ENCODE measurements at regions not wholly inside any gene's neighbourhood (a gene's known extent, or its start where the extent isn't known, plus 50 kb on each side); places are given as distances from the start of the nearest gene placed in this dataset.
A peak's percentile ranks its signal among the peaks of the same experiment; 100 is the strongest.
"Not testable (repeated sequence)": the region's sequence is repeated elsewhere in the genome, so short reads cannot be mapped to it uniquely, and the experiment has no call there.

DNA sequence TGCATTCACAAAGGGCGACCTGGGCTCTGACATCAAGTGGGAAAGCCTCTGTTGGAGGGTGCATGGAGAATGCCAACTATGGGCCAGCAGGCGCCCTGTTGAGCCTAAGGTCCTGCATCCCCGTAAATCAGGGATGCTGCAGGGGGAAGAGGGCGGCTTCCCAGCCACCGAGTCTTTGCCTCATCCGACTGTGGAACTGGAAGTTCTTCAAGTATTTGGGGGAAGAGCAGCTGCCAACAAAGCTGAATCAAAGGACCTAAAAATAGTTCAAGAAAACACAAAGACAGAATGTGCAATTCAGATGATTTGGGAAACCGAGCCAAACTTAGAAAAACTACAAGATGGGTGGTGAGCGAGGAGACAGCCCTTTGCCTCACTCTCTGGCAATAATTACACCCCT, 281.1 kb upstream of the MGAT5 start:
- peak in 6 of 56 donors; percentile 4 to 17 (median 12) for DNase-seq

DNA sequence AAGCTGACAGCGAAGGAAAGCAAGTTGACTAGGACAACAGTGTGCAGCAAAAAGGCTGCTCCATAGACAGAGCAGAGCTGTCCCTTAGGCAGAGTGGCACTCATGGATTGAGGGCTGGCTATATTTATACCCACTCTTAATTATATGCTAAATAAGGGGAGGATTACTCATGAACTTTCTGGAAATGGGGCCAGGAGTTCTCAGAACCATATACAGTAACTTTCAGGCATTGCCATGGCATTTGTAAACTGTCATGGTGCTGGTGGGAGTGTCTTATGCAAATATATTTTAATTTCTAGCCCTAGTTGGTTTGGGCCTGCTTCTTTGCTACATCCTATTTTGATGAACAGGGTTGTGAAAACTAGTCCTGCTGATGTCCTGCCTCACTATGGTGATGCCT, 279.5 kb upstream of the MGAT5 start:
- no peak for DNase-seq

DNA sequence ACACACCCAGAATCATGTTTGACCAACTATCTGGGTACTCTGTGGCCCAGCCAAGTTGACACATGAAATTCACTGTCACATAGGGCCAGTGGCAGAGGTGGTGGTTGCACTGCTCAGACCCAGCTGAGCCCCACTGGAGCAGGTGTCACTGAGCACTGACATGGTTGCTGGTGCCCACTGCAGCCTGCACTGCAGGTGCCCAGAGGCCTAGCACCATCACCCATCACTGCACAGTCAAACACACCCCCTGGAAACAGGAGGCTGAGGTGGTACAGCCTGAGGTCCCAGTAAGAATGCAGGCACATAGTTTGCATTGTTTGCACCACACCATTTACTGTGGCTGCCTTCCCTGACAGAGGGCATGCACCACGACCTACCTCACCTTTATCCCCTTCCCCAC, 278.7 kb upstream of the MGAT5 start:
- DNase-seq, result no peak

DNA sequence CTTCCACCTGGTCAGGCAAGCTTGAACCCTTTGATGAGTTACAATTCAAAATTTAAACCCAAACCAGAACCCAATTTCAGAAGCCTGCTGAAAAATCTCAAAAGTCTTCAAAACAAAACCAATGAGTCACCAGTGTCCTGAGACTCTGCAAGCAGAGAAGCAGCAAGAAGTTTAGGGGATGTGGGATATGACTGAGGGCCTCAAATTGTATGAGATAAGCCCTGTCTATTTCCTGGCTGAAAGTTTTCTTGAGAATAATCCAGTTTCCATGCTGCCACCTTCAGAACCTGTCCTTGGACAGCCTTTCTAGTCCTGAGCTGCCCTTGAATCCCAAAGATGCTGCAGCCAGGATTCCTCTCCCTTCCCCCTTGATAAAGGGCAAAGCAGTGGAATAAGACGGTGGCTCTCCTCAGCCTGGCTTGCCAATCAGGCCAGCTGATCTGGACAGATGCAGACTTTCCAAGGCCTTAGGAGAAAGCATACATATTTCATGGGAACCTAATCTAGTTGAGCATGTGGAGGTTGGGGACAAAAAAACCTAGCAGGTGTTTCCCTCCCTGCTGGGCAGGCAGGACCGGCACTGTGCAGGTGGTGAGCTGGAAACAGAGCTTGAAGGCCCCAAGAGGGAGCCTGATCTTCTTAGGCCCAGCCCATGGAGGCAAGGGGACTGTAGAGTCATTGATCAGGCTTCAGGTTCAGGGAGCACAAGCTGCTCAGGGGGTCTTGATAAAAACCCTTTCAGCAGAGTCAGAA, 278.0 kb upstream of the MGAT5 start:
- no peak for DNase-seq

DNA sequence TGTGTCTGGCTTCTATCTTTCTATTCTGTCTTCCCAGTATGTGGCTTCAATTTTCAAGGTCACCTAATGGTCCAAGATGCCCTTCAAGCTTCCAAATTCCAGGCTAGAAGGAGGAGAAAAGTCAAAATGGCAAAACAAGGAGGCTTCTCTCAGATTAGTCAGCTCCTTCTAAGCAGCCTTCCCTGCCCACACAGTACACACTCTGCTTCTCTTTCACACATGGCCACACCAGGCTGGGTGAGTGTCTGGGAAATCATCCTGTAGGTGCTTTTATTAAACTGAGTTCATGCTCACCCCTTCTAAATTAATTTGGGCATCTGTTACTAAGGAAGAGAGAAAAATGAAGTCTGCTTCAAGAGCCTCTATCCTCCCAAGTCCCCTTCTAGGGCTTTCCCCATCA, 277.2 kb upstream of the MGAT5 start:
- DNase-seq, result peak in 1 of 56 donors; percentile 2

DNA sequence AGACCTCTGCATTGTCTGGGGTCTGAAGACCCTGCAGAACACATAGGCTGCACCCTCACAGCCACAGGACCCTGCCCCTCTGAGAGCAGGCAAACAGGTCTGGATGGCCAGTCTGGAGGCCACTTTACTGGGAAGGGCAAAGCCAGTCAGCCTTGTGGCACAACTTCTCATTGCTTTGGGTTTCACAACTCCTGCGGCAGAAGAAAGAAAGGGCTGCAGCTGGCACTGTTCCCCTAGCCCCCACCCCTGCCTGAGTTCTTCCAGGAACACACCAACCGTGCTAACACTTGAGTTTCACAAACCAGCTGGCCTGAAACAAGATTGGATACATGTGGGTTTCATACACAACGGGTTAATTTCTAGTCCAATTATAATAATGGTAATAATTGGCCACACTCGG, 276.5 kb upstream of the MGAT5 start:
- peak in 5 of 56 donors; percentile 1 to 15 (median 8) for DNase-seq

DNA sequence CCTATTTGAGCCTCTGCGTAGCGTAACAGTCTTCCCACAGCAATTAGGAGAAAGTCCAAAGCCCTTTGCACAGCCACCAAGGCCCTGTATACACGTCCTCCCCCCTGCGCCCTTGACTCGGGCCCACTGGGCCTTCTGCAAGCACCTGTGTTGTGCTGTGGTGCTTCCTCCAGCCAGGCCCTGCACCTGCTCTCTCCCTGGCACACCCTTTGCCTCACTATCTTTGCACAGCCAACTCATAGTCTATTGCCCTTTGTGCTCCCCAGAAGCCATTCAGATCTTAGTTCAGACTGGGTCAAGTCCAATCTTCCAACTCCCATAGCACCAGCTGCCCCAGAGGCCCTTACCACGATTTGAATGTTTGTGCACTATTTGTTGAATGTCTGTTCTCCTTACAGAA, 271.6 kb upstream of the MGAT5 start:
- DNase-seq, result no peak

DNA sequence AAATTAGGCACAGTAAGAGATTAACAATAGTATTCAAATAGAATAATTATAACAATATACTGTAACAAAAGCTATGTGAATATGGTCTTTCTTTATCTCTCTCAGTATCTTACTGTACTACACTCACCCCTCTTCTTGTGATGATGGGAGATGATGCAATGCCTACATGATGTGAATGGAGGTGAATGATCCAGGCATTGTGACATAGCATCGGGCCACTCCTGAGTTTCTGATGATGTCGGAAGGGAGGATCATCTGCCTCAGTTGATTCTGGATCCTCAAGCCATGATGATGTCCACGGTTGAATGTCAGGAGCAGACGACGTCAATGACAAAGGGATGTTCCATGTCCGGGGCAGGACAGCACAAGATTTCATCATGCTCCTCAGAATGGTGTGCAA, 268.3 kb upstream of the MGAT5 start:
- no peak for DNase-seq

DNA sequence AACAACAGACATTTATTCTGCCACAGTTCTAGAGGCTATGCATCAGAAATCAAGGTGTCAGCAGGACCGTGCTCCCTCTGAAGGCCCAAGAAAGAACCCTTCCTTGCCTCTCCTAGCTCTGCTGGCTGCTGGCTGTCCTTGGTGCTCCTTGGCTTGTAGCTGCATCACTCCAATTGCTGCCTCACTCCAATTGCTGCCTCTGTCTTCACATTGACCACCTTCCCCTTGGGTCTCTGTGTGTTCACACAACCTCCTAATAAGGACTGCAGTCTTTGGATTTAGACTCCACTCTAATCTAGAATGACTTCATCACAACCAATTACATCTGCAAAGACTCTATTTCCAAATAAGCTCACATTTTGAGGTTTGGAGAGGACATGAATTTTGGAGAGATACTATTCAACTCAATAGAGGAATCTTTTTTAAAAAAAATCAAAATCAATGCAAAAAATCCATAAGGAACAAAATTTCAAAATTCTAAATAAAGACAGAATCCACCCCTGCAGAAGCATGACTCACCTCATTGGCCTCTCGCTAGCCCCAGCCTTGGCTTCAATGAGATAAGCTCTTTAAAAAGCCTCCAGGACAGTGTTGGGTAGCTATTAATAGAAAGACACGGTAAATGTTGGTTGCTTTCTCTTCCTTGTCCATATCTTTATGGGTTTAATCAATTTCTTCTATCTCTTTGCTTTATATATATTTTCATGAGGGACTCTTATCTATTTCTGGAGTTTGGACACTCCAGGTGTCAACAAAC, 267.6 kb upstream of the MGAT5 start:
- no peak for DNase-seq

DNA sequence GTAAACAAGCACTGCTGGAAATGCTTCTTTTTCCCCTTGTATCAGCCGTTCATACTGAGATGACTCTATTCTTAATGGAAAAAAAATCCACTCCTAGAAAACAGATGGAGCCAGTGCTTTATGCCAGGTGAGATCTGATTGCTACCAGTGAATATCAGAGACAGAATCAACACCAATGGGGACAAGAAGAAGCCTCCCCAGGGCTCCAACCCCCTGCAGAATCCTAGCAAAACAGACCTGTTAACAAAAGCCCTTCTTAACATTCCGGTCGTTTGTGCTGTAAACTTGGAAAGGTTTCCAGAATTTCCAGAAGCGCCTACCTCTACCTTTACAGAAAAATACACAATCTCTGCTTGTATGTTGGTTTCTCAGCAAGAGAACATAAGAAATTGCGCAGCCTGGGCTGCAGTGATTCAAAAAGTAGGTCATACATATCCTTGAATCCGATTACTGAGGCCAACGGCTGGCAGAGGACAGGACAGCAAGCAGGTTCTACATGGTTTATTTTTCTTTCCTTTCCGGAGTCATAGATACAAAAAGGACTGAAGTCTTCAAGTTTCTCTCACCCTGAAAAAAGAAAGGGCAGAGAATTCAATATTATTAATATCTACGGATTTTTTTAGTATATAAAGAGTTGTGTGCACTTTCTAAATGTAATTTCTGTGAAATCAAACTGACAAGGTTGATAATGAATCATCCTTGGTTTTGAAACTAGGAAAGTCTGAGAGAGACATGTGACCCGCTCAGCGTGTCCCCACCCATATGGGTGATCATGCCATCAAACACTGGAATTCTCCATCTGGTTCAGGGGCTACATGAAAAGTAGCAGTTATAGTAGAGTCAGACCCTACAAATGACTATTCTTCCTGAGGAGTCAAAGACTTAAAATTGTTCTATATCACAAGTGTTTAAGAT, 266.7 kb upstream of the MGAT5 start:
- no peak for DNase-seq

DNA sequence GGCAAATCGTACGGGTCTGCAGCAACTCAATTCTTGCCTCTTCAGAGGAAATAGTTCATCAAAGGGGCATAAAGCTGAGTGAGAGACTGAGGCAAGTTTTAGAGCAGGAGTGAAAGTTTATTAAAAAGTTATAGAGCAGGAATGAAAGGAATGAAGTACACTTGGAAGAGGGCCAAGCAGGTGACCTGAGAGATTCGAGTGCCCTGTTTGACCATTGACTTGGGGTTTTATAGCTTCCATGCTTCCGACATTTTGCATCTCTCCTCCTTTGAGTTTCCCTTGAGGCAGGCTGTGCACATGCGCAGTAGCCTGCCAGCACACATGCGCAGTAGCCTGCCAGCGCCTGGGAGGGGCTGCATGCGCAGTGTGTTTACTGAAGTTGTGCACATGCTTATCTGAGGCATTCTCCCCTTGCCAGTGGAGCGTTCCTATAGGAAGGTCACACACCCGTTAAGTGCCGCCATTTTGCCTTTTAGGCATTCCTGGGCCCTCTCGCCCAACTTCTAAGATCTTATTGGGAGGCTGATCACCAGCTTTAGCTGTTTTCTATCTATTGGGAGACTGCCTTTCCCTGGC, 265.5 kb upstream of the MGAT5 start:
- no peak for DNase-seq

DNA sequence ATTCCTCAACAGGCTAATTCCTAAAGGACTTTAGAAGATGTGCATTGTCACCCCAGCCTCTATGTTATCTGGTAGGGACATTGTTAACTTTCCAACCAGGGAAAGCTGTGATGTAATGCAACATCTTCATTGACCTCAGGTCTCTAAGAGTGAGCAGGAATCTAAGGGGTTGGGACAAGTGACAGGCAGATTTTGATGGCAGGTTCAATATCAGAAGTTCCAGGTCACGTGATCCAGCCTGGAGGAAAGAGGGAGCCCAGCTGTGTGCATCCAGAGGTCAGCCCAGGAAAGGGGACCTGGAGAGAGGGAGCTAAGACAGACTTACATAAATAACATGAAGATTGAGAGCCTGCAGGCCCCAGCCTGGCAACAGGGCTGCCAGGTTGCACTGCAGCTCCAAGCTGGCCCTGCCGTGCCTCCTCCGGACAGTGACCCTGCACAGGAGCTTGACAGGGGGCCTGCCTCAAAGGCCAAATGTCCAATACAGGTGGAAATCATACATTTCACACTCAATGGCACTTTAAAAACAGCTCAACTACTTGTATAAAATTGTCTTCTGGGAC, 262.2 kb upstream of the MGAT5 start:
- no peak for DNase-seq

DNA sequence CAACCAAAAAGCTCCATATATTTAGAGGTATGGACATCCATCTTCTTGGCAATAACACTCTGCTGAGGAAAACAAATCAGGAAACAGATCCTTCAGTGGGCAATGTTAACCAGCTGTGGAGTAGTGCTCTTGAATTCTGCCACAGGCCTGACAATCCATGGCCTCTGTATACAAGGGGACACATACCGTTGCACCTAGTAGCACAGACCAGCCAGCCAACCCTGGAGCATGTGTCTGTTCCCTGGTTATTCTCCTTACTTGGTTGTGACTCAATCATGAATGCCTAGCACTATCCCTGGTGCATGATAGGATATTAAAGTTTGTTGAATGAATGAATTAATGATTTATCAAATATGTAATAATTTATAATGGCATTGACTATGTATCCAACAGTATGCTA, 261.4 kb upstream of the MGAT5 start:
- no peak for DNase-seq

DNA sequence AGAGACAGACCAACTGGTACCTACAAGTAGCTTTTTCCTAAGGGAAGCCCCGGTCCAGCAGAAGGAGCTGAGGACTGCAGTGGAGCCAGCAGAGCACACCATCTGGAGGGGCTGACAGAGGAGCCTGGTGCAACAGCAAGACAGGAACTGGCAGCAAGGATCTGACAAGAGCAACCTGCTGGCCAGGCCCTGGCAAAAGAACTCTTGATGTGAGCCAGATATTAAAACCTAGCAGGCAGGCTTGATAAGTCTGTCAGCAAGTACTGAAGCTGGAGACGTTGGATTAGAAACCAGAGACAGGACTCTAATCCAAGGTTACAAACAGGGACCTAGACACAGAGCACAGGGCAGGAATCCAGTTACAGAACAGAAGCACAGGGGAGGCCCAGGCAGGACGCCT, 260.7 kb upstream of the MGAT5 start:
- no peak for DNase-seq

DNA sequence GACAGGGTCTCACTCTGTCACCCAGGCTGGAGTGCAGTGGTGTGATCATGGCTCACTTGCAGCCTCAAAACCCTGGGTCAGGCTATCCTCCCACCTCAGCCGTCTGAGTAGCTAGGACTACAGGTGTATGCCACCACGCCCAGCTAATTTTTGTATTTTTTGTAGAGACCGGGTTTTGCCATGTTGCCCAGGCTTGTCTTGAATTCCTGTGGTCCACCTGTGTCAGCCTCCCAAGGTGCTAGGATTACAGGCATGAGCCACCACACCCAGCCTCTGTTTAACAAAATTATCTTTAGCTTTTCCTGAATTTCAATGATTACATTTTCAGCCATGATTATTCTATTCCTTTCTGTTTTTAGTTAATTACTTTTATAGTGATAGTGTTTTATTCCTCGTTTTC, 255.1 kb upstream of the MGAT5 start:
- DNase-seq, result not testable (repeated sequence)

DNA sequence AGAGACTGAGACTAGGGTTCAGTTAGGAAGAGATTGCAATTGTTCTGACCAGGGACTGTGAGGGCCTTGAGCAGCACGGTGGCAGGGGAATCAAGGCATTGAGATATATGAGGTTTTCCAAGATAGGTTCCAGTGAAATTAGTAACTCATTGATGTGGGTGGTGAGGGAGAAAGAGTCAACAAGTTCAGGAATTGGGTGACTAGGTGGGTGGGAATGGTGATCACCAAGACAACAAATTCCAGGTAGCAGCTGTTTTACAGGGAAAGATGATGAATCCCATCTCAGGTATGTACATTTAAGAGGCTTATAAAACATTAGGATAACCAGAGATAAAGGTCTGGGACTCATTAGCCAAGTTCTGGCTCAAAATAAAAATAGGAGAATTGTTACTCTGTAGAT, 251.5 kb upstream of the MGAT5 start:
- DNase-seq, result no peak

DNA sequence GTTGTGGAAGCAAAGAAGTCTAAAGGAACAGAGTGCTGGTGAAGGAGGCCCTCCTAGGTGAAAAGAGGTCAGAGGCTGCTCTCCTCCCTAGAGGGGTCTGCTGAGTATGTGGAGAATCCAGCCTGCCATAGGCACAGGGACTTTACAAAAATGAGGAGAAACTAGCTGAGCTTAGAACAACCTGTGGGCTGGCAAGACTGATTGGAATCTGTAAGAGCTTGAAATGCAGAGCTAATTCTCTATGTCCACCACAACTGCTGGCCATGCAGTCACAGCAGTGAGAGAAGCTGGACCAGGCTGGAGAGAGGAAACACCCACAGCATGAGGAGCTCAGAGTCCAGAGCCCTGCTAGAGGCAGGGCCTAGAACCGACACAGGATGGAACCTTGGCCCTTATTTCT, 251.0 kb upstream of the MGAT5 start:
- DNase-seq, result no peak

DNA sequence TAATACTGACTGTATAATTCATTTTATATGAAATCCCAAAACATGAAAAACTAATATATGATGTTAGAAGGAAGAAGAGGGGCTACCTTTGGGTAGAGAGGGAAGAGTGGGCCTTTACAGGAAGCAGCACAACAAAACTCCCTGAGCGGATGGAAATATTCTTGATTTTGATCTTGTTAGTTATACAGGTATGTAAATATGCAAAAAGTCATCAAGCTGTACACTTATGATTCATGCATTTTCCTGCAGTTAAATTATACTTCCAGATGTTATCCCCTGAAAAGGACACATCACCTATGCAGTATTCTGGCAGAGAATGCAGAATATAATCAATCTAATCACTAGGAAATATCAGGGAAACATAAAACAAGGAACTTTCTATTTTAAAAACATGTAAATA, 249.4 kb upstream of the MGAT5 start:
- DNase-seq, result no peak

DNA sequence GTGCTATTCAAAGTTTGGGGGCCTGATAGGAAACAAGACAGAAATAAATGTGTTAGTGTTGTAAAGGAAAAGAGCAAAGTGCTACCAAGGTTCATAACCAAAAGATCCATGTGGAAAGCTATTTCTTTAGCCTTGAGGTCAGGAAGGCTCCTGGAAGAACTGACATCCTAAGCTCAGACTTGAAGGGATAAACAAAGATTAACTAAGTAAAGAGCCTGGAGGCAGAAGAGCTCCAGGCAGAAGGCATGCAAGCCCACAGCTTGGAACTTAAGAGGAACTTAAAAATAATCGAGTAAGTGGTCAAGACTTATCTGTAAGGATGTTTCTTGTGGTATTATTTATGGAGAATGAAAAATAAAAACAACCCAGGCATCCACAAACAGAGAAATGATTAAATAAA, 245.0 kb upstream of the MGAT5 start:
- DNase-seq, result no peak

DNA sequence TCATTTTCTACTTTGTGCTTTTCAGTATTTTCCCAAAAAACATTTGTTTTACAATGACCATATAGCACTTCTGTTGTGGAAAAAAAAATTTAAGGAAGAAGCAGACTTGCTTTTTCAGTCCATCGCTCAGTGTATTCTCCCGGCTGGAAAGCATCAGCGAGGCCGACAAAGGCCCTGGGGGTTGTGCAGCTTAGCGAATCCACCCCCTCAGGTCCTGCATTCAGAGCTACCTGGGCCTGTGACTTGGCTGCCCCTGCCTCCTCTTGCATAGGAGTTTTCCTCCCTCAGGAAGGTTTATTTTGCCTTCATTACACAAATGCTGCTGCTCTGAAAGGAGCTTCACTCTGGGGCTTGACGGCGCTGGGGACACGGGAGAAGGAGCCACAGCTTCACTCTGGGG, 244.4 kb upstream of the MGAT5 start:
- DNase-seq, result no peak

DNA sequence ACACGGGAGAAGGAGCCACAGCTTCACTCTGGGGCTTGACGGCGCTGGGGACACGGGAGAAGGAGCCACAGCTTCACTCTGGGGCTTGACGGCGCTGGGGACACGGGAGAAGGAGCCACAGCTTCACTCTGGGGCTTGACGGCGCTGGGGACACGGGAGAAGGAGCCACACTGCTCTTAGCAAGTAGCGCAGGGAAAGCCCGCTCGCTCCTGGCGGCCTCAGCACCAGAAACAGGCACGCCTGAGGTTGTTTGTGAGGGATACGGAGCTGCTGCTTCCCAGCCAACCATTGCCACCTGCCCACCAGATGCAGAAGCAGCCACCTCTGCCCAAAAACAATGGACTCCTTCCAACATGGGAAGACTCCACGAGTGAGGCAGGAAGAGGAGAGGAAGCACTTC, 244.0 kb upstream of the MGAT5 start:
- not testable (repeated sequence) for DNase-seq
